ENCODE measurements at regions not wholly inside any gene's neighbourhood (a gene's known extent, or its start where the extent isn't known, plus 50 kb on each side); places are given as distances from the start of the nearest gene placed in this dataset.

DNA sequence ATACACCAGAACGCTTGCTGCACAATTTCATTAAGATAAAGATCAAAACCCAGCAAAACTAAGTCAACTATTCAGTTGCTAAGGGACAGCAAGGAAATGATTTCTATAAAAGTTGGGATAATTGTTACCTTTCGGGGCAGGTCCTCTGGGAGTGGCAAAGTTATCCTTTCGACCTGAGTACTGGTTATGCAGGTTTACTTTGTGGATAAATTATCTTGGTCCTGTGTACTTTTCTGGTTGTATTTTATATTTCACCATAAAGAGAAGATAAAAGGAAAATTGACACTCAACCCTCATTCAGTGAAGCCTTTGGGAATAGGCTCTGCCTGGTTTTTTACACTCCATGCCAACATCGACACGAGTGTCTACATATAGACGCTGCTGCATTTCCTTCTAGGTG is 146.5 kb downstream of the SYK start:
- DNase-seq (ENCODE audit: low spot score), result no peak

DNA sequence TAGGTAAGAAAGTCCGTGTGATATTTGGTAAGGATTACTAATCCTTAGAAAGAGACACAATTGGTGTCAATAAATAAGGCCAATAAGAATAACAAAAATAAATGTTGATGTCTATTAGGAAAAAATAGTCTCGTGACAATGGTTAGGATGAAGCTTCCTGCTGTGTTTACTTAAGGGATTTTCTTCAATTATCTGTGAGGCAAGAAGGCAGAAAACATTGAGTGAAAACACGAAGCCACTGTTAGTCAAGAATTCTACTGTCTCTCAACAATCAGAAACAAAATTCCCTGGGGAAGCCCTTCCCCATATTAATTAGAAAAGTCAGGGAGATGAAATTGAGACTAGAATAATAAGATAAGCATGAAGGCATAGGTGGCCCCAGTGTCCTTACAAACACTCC is 149.0 kb downstream of the SYK start:
- no peak for DNase-seq (ENCODE audit: low spot score)

DNA sequence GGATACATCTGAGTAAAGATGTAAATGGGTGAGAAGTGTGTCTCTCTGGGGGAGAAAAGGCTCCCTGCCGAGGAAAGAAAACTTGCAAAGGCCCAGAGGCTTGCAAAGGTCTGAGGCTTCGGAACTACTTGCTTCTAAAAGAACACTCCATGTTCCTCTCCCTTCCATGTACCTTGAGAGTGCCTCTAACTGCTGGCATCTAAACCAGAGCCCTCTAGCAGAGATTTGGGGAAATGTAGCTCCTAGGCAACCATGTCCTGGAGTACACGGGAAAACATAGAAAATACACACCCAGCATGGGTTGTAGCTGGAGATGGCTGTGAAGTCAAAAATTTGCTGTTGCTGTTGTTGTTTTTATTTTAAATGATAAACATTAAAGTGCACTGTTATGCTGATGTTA is 151.6 kb downstream of the SYK start:
- DNase-seq (ENCODE audit: low spot score), result no peak

DNA sequence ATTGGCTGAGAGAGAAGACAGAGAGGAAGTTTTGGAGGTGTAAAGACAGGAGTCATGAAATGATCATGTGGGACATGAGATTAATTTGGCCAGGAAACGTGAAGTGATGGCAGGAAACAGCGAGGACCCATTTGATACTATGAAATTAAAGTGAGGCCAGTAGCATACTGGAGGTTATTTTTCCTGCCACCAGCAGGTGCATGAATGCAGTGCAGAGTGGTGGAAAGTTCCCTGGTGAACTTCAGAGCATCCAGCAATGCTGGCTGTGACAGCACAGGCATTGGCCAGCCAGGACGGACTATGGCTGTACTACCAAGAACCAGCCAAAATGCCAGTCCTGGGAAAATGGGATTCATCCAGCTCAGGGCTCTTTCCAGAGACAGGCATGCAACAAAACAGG is 152.2 kb downstream of the SYK start:
- DNase-seq (ENCODE audit: low spot score), result no peak

DNA sequence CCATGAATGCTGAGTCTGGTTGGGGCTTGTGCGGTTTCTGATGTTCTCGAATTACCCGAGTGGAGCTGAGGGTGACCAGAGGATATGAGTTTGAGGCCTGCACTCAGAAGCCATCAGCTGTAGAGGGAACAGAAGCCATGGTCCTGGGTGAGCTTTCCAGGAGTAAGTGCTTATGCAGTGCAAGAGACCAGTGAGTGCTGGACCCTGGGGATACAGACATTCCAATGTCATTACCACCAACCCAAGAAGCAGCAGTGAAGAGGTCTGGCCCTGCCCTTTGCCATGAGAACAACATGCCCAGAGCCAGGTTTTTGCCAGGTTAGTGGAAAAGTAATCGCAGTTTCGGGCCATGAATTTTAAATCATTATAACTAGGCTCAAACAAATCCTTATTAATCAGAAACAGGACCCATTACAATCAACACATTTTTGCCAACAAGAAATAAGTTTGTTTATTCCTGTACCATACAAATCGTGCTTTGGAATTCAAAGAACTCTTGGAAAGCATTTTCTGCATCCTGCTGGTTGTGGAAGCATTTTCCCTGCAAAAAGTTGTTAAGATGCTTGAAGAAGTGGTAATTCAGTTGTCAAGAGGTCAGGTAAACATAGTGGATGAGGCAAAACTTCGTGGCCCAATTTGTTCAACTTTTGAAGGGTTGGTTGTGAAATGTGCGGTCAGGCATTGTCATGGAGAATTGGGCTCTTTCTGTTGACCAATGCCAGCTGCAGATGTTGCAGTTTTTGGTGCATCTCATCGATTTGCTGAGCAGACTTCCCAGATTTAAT is 154.6 kb downstream of the SYK start:
- peak; percentile 62 for DNase-seq (ENCODE audit: low spot score)

DNA sequence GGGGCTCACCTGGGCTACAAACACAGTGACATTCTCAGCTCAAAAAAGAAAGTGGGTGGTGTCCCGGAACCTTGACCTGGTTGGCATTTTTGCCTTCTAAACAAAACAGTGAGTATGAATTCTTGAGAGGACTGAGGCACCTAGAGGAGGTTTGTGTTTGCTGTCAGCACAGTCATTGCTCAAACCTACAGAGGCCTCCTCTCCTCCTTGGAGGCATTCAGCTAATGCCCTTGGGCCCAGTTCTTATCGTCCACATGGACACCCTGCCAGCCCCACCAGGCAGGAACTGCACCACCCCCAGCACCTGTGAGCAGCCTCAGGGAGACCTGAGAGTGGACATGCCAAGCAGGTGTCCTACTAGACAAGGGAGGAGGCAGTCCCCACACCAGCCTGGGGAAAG is 156.7 kb downstream of the SYK start:
- no peak for DNase-seq (ENCODE audit: low spot score)

DNA sequence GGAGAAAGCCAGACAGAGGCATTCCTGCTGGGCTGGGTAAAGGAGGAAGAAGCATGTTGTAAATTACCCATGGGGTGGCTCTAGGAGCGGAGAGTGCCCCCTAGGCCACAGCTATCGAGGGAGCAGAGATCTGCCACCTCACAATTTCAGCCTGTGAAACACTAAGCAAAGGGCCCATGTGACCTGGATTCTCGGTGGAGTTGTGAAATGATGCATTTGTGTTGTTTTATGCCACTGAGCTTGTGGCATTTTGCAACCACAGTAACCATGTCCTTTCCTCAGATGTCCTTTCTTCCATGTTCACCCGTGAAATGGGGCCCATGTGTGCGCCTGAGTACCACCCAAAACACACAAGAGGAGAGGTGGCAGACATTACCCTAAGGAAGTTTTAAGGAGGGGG is 159.3 kb downstream of the SYK start:
- DNase-seq (ENCODE audit: low spot score), result no peak

DNA sequence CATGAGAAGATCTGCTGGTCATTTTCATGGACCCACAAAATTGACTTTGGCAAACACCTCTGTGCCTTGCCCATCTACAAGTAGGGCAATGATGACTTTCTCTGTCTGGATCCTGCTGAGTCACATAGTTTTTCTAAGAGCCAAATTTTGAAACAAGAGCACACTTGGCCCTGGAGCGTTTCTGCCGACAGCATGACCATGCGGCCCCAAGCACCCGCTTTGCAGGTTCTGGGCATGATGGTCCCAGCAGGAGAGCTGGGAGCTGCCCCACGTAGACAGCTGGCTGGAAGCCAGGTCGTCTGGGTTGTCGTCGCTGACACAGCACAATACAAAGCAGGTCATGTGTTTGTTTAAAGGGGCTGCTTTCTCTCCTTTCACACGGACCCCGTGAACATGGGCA is 159.8 kb downstream of the SYK start:
- peak; percentile 35 for DNase-seq (ENCODE audit: low spot score)

DNA sequence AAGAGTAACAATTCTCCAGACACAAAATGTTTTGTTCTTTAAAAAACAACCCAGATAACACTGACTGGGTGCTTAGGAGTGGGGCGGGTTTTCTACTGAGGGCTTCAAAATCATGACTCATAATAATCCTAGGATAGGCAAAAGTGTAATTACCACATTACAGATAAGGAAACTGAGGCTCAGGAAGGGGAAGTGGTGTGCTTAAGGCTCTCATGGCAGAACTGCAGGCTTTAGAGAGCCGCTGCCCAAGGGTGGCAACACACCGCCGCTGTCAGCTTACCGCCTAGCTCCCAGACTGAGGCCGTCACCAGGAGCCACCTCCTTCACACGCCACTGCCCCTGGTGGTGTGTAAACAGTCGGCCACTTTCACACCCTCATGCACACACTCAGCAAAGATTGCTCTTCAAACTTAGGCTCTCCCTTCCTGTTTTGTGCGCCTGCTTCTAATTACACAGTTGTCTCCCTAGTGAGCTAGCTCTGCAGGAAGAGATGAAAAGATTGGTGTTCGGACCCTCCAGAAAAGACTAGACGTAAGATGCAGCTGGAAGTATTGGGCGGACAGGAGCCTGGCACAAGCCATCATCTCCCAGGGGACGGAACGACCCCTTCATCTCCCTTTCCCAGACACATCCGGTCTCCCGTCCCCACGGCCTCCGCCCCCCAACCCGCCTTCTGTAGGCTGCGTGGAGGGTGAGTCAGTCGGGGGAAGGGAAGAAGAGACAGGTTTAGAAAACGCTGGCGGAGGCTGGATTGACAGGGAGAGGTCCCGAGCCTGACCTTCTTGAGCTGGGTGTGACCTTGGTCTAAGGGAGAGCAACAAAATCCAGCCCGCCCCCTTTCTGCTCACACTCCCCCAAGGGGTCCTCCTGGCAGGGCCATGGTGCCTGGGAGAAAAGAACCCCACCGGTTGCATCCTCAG is 162.7 kb downstream of the SYK start:
- DNase-seq (ENCODE audit: low spot score), result peak; percentile 34

DNA sequence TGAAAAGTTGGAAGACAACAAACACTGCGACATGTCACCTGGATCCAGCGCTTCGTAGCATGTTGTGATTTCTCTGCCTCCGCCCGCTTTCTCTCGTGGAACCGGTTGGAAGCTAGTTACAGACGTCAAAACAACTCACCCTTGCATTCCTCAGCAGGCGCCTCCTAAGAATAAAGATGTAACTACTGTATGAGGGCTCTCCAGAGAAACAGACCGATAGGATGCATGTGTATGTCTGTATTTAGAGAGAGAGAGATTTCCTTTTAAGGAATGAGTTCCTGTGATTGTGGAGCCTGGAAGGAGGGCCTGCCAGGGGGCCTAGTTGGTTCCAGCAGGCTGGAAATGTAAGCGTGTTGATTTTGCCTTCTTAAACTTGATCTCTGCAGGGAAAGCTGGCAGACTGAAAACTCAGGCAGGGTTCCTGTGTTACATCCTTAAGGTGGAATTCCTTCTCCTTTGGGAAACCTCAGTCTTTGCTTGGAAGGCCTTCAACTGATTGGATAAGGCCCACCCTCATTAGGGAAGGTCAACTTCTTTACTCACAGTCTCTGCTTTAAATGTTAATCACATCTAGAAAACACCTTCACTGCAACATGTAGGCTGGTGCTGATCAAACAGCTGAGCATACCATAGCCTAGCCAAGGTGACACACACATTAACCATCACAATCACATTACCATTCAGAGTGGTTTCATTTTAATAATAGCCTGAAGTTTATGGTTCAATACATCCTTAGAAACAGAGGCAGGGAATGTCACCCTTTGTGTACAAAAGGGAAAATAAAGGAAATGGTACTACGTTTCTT is 163.8 kb downstream of the SYK start:
- no peak for DNase-seq (ENCODE audit: low spot score)

DNA sequence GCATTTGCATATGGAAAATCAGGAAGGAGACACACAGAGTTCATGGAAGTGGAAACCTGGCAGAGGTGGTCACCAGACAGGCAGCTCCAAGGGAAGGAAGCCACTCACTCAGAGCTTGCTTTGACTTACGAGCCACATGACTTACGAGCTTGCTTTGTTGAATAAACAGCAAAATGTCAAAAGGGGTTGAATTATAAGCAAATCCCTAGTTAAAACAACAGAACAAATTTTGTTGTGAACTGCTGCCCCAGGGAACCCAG is 164.3 kb downstream of the SYK start:
- DNase-seq (ENCODE audit: low spot score), result no peak

DNA sequence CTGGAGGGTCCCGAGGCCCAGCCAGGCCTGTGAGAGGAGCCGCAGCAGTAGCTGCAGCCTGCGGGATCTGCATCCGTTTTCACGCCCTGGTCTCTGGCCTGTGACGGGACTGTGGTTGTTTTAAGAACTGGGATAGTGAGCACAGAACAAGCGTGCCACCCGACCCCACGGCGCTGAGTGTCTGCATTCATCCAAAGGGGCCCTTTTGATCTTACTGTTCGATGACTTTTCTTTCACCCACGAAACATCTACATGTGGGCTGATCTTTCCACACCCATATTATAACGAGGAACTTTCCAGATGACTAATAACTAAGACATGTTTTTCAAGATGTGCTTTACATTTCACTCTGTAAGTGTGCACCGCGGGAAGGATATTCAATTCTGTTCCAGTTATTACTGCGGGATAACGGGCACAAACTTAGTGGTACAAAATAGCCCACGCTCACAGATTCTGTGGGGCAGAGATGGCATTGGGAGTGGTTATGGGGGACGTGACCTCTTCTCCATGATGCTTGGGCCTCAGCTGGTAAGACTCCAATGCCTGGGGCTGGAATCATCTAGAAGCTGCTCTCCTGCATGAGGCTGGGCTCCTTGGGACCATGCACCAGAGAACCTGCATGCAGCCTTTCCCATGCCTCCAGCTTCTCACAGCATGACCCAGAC is 165.0 kb downstream of the SYK start:
- no peak for DNase-seq (ENCODE audit: low spot score)

DNA sequence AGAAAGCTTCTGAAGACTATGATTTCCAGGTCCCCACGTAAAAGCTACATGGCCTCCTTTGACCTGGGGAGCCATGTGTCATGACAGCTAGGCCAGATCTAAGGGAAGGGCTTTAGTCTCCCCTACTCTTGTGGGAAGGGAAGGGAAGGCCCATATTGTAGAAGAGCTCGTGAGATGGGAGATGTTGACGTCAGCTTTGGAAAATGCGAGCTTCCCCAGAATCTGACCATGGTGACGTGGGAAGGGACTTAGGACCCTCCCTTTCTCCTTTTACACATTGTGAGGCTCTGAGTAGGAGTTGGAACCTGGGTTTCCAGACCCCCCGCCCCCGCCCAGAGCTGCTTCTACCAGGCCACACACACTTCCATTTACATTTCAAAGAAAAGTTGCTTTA is 165.5 kb downstream of the SYK start:
- DNase-seq (ENCODE audit: low spot score), result no peak

DNA sequence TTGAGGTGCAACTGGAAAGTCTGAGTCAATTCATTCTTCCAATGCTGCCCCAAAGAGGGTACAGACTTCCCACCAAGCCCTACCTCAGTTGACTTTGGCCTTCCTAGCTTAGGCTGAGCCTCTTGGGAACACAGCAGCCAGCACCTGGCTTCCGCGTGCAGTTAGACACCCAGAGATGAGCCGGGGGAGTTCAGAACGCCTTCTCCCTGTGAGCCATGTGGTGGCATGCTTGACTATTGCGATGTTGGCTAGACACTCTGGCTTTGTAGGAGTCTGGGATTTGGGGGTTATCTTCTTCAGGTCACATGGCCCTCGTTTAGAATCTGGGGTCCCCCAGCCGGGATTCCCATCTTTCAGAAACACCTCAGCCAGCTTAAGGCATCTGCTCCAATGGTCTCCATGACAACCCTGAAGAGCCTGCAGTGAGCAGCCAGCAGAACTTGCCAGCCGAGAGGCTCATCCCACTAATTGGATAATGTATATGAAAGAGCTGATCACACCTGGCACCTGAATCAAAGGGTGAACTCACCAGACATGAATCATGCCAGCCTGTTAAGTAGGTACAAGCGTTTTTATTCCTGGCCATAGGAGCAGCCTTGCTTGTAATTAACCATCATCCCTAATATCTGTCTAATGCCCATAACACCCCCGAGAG is 167.5 kb downstream of the SYK start:
- DNase-seq (ENCODE audit: low spot score), result no peak

DNA sequence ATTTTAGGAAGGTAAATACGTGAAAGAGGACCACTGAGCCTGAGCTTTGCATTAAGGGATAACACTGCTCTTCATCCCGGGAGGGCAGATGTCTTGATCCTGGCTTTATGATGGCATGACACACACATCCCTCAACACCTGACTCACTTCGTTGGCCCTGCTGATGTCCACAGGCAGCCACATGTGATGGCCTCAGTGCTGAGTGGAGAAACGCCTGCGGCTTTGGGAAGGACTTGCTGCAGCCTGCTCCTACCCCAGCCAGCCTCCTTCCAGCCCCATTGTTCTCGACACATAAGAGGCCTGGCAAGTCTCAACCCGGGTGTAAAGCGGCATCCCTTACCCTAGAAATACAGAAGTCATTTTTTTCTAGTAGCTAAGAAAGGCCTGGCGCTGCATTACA is 169.0 kb downstream of the SYK start:
- no peak for DNase-seq (ENCODE audit: low spot score)

DNA sequence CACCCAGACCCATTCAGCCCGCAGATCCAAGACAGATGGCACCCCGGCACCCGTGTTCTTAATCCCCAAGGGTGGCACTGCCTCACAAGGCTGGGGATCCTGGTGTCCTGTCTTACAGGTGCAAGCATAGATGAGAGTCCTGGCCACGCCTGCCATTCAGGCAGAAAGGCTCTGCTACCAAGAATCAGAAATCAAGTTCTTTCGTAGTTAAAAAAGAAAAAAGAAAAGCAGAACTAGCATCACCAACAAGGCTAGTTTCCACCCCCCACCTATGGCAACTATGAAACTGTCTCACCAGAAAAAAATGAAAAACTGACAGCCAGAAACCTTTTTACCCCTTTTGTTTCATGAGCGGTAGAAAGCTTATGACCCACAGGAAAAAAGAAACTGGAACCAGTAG is 170.4 kb downstream of the SYK start:
- DNase-seq (ENCODE audit: low spot score), result no peak

DNA sequence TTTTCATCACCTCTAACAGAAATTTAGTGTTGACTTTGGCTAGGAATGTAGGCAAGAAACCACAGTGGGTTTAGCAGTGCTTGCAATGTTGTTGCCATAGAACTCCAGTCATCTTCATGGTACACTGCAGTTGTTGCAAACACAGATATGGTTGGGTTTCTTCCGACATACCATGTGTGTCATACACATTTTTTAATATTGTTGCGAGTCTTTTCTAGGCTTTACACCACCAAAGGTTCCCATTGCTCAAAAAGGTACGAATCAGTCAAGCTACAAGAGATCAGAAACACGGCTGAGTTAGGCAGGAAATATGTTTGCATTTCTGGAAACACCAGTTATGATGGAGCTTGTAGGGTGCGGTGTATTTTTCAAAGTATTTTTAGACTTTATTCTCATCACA is 172.4 kb downstream of the SYK start:
- DNase-seq (ENCODE audit: low spot score), result peak; percentile 44

DNA sequence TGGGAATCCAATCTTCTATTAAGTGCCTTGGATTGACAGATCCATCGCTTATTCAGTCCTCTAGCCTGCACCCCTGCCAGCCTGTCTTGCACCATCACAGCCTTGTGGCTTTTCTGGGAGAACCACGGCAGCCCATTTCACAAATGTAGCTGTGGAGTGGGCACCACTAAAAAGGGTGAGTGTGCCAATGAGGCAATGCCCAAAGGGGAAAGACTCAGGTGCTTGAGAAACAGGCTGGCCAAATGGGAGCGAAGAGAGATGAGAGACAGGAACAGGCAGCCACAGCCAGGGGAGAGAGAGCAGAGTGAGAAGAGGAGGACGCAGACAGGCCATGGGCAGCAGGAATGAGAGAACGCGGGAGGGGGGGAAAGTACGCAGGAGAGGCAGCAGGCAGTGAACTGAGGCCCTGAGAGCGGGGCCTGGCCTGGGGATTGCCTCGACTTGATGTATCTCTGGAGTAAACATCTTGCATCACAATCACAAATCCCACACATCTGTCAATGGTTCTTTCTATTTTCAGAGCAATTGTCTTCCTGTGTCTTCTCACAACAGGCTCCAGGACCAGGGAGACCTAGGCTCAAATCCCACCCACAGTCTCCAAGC is 173.1 kb downstream of the SYK start:
- DNase-seq (ENCODE audit: low spot score), result no peak

DNA sequence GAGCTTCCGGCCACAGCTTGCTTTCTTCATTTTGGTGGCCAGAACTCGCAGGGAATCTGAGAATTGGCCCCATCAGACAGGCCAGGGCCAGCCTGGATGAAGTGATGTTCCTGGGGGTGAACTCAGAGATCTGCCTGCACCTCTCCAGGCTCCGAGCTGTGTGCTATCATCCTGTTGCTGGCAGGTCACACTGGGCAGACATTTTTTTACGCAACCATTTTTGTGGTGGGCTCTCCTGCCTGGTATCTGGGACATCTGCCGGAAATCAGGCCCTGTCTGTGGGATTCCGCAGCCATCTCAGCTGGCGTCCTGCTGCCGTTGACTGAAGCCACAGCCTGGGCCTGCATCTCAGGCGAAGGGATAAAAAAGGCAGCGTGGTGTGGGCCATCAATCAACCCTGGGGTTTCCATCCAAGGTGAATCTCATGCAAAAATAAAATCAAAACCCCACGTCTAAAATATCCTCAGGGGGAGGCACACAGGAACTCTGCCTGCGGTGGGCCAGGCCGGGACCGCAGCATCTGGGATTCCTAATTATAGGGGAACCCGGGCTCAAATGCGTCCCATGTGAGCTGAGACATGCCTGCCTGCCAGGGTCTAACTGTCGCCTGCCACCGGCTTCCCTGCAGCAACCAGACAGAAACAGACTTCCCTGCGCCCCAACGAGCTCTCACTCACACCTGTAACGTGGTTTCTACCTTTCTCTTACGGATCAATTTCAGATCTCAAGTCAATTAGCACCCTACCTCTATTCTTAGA is 174.3 kb downstream of the SYK start:
- DNase-seq (ENCODE audit: low spot score), result no peak

DNA sequence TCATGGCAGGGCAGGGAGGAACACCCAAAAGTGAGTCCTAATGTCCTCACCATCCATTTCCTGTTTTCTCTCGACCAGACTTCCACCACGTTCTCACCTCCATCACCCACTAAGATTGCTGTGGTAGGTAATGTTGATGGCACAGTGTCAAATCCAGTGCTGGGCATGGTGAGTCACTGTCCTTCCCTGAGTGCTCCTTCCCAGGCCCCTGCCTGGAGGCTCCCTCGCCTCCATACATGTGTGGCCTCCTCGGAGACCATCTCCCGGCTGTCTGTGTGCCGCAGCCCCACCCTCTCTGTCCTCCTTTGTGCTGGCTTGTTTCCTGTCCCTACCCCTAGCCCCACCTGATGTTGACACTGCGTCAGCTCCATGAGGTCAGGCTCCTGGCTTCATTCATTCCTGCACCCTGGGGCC is 177.5 kb downstream of the SYK start:
- DNase-seq (ENCODE audit: low spot score), result no peak

DNA sequence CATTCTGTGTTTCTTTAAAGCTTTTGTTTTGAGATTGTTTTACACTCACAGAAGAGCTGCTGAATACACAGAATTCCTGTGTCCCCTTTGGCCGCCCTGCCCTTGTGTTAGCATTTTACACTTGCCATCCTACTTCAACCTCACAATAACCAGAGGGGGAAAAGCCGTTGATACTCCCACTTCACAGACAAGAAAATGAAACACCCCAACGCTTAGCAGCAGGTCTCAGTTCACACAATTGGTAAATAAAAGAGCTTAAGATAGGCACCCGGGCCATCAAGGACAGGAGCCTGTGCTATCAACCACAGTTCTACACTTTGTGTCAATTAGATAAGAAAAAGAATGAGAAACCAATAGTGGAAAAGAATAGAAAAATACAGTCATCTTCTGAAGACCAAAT is 178.0 kb downstream of the SYK start:
- DNase-seq (ENCODE audit: low spot score), result no peak
